ENCODE measurements at regions not wholly inside any gene's neighbourhood (a gene's known extent, or its start where the extent isn't known, plus 50 kb on each side); places are given as distances from the start of the nearest gene placed in this dataset.
"Not testable (repeated sequence)": the region's sequence is repeated elsewhere in the genome, so short reads cannot be mapped to it uniquely, and the experiment has no call there.

- POLR2A ChIA-PET; H4K20me1 ChIP-seq (replicated peaks; ENCODE audit: control insufficient read depth, extremely low read depth, insufficient read depth, low read length); H3K9me1 ChIP-seq (replicated peaks; ENCODE audit: control insufficient read depth, extremely low read depth, insufficient read depth, low read length); H3K36me3 ChIP-seq (ENCODE audit: control insufficient read depth in 2 of 2, extremely low read depth in 1 of 2, insufficient read depth in 2 of 2, low read length in 2 of 2); DNase-seq (ENCODE audit: low read depth, low spot score); H3K27ac ChIP-seq (ENCODE audit: insufficient read depth, low read depth, low read length); intact Hi-C loops (cut with micrococcal nuclease); H3K4me3 ChIP-seq (replicated peaks in 1 of 3; ENCODE audit: insufficient read depth in 1 of 3, low read depth in 1 of 3, low read length in 3 of 3); dilution Hi-C loops (cut with MboI; ENCODE audit: extremely low pct_ligation_motif_present, low sequenced_read_pairs); BruUV-seq (replicated peaks); H3K9me3 ChIP-seq (replicated peaks; ENCODE audit: control insufficient read depth, insufficient read depth, low read length); H2AFZ ChIP-seq (ENCODE audit: low read depth, low read length); H3K9ac ChIP-seq (replicated peaks; ENCODE audit: extremely low read depth, insufficient read depth, low read length); H3K79me2 ChIP-seq (ENCODE audit: control insufficient read depth, insufficient read depth, low read length); FAIRE-seq; H3K4me2 ChIP-seq (ENCODE audit: insufficient read depth, low read length); H3K4me1 ChIP-seq (ENCODE audit: control insufficient read depth, extremely low read depth, insufficient read depth, low read length); H3K27me3 ChIP-seq (ENCODE audit: control insufficient read depth in 2 of 2, insufficient read depth in 2 of 2, low read length in 2 of 2): not testable (repeated sequence)
- CTCF ChIA-PET, result interaction anchor here (0.8 to 0.9 kb wide), 2 partner anchors 19 to 30 kb away, joined by 3 read pairs; no protein-coding TSS in a partner anchor
Measured at GRCh38 chr5:154669913-154670312, 85.3 kb upstream of the LARP1 start.

GRCh38 chr5:154669402-154669801, 85.8 kb upstream of the LARP1 start:
- TF ChIP-seq MYC (IDR thresholded peaks at IDR 0.05; ENCODE audit: low read depth, low read length) (no peak), POLR2AphosphoS5 (IDR thresholded peaks at IDR 0.05; ENCODE audit: insufficient read depth, low read depth, low read length) (no peak), JUN (IDR thresholded peaks at IDR 0.05; ENCODE audit: borderline replicate concordance, insufficient read depth, insufficient read length, low read depth) (no peak), FOS (IDR thresholded peaks at IDR 0.05; ENCODE audit: borderline replicate concordance, insufficient read depth, low read length) (no peak), CTCF (IDR thresholded peaks at IDR 0.05; ENCODE audit: extremely low read depth in 1 of 2, insufficient read depth in 1 of 2, low read depth in 1 of 2, low read length in 2 of 2) (no peak), POLR2A (IDR thresholded peaks at IDR 0.05; ENCODE audit: low read depth, low read length) (no peak), MAX (IDR thresholded peaks at IDR 0.05; ENCODE audit: insufficient read depth, insufficient read length) (no peak), EZH2 (IDR thresholded peaks at IDR 0.05; ENCODE audit: borderline replicate concordance, low read depth, low read length, severe bottlenecking) (no peak), GATA2 (IDR thresholded peaks at IDR 0.05; ENCODE audit: insufficient read depth, insufficient read length, low read depth, low read length) (no peak)
- BruUV-seq (replicated peaks), result no TSS peak
- Histone ChIP-seq H3K27ac (ENCODE audit: insufficient read depth, low read depth, low read length) (no peak overlapping the region), H3K9ac (replicated peaks; ENCODE audit: extremely low read depth, insufficient read depth, low read length) (no peak overlapping the region), H4K20me1 (replicated peaks; ENCODE audit: control insufficient read depth, extremely low read depth, insufficient read depth, low read length) (no peaks in the 10 kb centered on the region), H2AFZ (ENCODE audit: low read depth, low read length) (no peak overlapping the region), H3K9me1 (replicated peaks; ENCODE audit: control insufficient read depth, extremely low read depth, insufficient read depth, low read length) (no peaks in the 10 kb centered on the region), H3K36me3 (ENCODE audit: control insufficient read depth in 2 of 2, extremely low read depth in 1 of 2, insufficient read depth in 2 of 2, low read length in 2 of 2) (no peaks in the 10 kb centered on the region), H3K27me3 (ENCODE audit: control insufficient read depth in 2 of 2, insufficient read depth in 2 of 2, low read length in 2 of 2) (no peaks in the 10 kb centered on the region), H3K4me3 (replicated peaks in 1 of 3; ENCODE audit: insufficient read depth in 1 of 3, low read depth in 1 of 3, low read length in 3 of 3) (no peak overlapping the region), H3K4me1 (ENCODE audit: control insufficient read depth, extremely low read depth, insufficient read depth, low read length) (no peaks in the 10 kb centered on the region), H3K4me2 (ENCODE audit: insufficient read depth, low read length) (no peak overlapping the region), H3K9me3 (replicated peaks; ENCODE audit: control insufficient read depth, insufficient read depth, low read length) (peaks cover 1% of the 10 kb centered on the region), H3K79me2 (ENCODE audit: control insufficient read depth, insufficient read depth, low read length) (no peaks in the 10 kb centered on the region)
- intact Hi-C loops (cut with micrococcal nuclease) (no loop called here), dilution Hi-C loops (cut with MboI; ENCODE audit: extremely low pct_ligation_motif_present, low sequenced_read_pairs) (no loop called here)
- POLR2A ChIA-PET, result no interaction called here
- no peak for DNase-seq (ENCODE audit: low read depth, low spot score)
- CTCF ChIA-PET, result interaction anchor here (0.8 to 0.9 kb wide), 2 partner anchors 19 to 30 kb away, joined by 3 read pairs; no protein-coding TSS in a partner anchor
- no peak for FAIRE-seq

All from endothelial cell of umbilical vein (primary cell).